Amniotic stem cell (primary cell): ENCODE measurements at regions not wholly inside any gene's neighbourhood (a gene's known extent, or its start where the extent isn't known, plus 50 kb on each side); places are given as distances from the start of the nearest gene placed in this dataset.
"Not testable (repeated sequence)": the region's sequence is repeated elsewhere in the genome, so short reads cannot be mapped to it uniquely, and the experiment has no call there.

Experiments used
- DNase-seq: peaks from one replicate; lab custom pipeline; 2025; lab: John Stamatoyannopoulos, UW

GRCh38 chr2:217585362-217585761 lies 417.4 kb downstream of the TNS1 start:
- no peak for DNase-seq

- DNase-seq = not testable (repeated sequence)
These were observed 422.4 kb downstream of the TNS1 start for GRCh38 chr2:217580407-217580806.

GRCh38 chr2:217573571-217573970 lies 429.2 kb downstream of the TNS1 start:
- peak; percentile 46 for DNase-seq

- DNase-seq = no peak
These were observed 432.4 kb downstream of the TNS1 start for GRCh38 chr2:217570394-217570793.

GRCh38 chr2:217568289-217568971 lies 434.4 kb downstream of the TNS1 start:
- no peak for DNase-seq

GRCh38 chr2:217563565-217563964 lies 439.2 kb downstream of the TNS1 start:
- DNase-seq = no peak

- no peak for DNase-seq
These were observed 439.8 kb downstream of the TNS1 start for GRCh38 chr2:217562871-217563480.

- no peak for DNase-seq
These were observed 443.7 kb downstream of the TNS1 start for GRCh38 chr2:217559084-217559483.

- no peak for DNase-seq
These were observed 447.5 kb downstream of the TNS1 start for GRCh38 chr2:217555081-217555876.

- no peak for DNase-seq
These were observed 449.1 kb downstream of the TNS1 start for GRCh38 chr2:217553679-217554078.

- DNase-seq = no peak
These were observed 449.6 kb downstream of the TNS1 start for GRCh38 chr2:217553202-217553601.

GRCh38 chr2:217552081-217552480 lies 450.7 kb downstream of the TNS1 start:
- no peak for DNase-seq

GRCh38 chr2:217551252-217551899 lies 451.4 kb downstream of the TNS1 start:
- DNase-seq = peak; percentile 45

GRCh38 chr2:217539126-217539525 lies 463.7 kb downstream of the TNS1 start:
- DNase-seq = no peak

- DNase-seq = no peak
These were observed 464.1 kb downstream of the TNS1 start for GRCh38 chr2:217538719-217539118.

GRCh38 chr2:217535957-217536708 lies 466.7 kb downstream of the TNS1 start:
- DNase-seq = no peak

GRCh38 chr2:217530392-217531090 lies 472.3 kb downstream of the TNS1 start:
- DNase-seq = no peak

GRCh38 chr2:217529271-217529670 lies 473.5 kb downstream of the TNS1 start:
- no peak for DNase-seq

- peak; percentile 50 for DNase-seq
These were observed 475.1 kb downstream of the TNS1 start for GRCh38 chr2:217527590-217528202.

- DNase-seq = no peak
These were observed 477.7 kb downstream of the TNS1 start for GRCh38 chr2:217525076-217525475.

- DNase-seq = no peak
These were observed 479.5 kb downstream of the TNS1 start for GRCh38 chr2:217523286-217523685.
